Adrenal gland (tissue), 9 donors: ENCODE measurements at regions not wholly inside any gene's neighbourhood (a gene's known extent, or its start where the extent isn't known, plus 50 kb on each side); places are given as distances from the start of the nearest gene placed in this dataset.
"Not testable (repeated sequence)": the region's sequence is repeated elsewhere in the genome, so short reads cannot be mapped to it uniquely, and the experiment has no call there.

Experiments used
- DNase-seq, 7 donors: peaks; one replicate each; pipeline ENCODE4 v3.0.0-alpha.2; 2019 to 2020
- H3K27ac ChIP-seq, 5 donors: fragments of 200-600 bp; sonication (generic) in 4 of 5; 1 replicate in 3 of 5; 2 replicates in 2 of 5; pipeline versions ENCODE4 v1.5.1 to v1.8.0; 2016 to 2020; ENCODE audit warnings: mild to moderate bottlenecking in 1 of 5
- H3K27me3 ChIP-seq: fragments of 200-600 bp; 2 replicates; pipeline ENCODE4 v1.8.0; 2021
- H3K36me3 ChIP-seq, 2 donors: fragments of 200-600 bp; replicated peaks in 1 of 2; 1 replicate in 1 of 2; 2 replicates in 1 of 2; pipeline versions ENCODE4 v1.5.1 to v1.8.0; 2018 to 2022
- H3K4me1 ChIP-seq, 2 donors: fragments of 200-600 bp; replicated peaks in 1 of 2; 1 replicate in 1 of 2; 2 replicates in 1 of 2; pipeline versions ENCODE4 v1.5.1 to v1.8.0; 2018 to 2021
- H3K4me3 ChIP-seq, 4 donors: fragments of 200-600 bp; sonication (generic) in 3 of 4; one replicate each; pipeline ENCODE4 v1.5.1; 2016 to 2018
- H3K9me3 ChIP-seq, 3 donors: fragments of 200-600 bp; sonication (generic) in 1 of 3; replicated peaks in 1 of 3; 1 replicate in 2 of 3; 2 replicates in 1 of 3; pipeline versions ENCODE4 v1.5.1 to v1.8.0; 2016 to 2021
- WGBS, 4 donors: extraction: QIAGEN DNeasy Blood & Tissue Kit in 2 of 4; methylation state at CpG; one replicate each; pipeline versions ENCODE4 v1.1.5 to v1.1.7; 2013 to 2017; 5-methylcytosine and 5-hydroxymethylcytosine counted together
- intact Hi-C, 2 donors: fragments of 100-400 bp; cut with DNase I; formaldehyde crosslinking; loops; one replicate each; pipeline versions ENCODE4 v1.14.1 to v1.15.0; 2022 to 2023
- donor health status: healthy with polysubstance abuse.
- donor health status: Bipolar disorder and iron deficiency.
- donor health status: DM: yes; HTN: yes; CAD: no.
- donor health status: DM: no; HTN: no; CAD: no.
- donor health status: DM: no; HTN: no; CAD: no.

DNA sequence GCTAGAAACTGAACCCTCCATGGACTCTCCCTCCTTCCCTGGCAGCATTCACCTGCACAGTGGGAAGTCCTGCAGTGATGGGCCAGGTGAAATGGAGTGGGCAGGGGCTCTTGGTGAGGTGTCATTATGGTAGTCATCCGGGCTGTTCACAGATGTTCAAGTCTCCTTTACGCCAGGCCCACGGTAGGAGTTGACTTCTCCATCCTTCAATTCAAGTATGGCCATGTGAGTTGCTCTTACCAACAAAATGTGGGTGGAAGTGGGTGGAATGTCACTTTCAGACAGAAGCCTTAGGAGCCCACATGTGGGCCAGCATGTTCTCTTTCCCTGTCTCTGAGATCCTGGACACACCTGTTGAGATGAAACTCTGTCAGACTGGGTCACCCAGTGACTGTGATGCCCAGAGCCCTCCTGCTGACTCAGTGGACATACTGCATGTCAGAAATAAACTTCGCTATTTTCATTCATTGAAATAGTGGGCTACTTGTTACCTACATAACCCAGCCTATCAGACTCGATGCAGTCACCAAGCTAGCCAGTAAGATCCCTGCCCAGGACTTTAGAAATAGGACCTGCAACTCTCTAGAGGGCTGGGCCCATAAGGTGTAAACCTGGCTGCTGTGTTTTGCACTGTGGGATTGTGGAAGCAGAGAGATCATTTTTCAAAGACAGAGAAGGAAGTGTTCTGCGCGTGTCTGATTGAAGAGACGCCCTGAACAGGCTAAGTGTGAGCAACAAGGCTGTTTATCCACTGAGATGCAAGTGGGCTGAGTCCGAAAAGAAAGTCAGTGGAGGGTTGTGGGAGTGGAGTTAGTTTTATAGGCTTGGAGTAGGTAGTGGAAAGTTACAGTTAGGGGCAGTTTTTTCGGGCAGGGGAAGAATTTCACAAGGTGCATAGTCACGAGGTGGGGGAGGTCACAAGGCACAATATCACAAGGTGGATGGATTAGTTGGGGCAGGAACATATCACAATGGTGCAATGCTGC, 174.4 kb downstream of the TRIM43 start:
- H3K27me3 ChIP-seq, H3K36me3 ChIP-seq, DNase-seq, H3K4me1 ChIP-seq, intact Hi-C loops, H3K27ac ChIP-seq, H3K4me3 ChIP-seq, H3K9me3 ChIP-seq: not testable (repeated sequence)
- WGBS, 4 donors = 73 to 85% (median 82%) methylated on average over 7 to 11 of the region's 11 CpGs

DNA sequence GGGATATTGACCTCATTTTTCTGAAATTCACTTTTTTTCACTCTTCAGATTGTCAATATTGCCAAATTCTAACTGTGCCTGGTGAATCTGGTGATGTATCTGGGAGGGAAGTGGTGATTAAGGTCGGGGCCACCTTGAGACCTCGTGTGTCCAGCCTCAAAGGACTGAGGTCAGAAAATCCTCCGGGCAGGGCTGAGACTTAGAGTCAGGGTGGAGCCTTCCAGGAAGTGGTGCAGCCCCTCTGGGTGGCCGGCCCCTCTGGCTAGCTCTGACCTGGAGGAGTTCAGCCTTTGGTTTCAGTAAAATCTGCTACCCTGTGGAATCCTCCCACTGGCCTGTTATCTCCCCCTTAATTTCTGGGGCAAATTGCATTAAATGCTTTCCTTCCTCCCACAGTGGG, 175.7 kb downstream of the TRIM43 start:
- H3K27me3 ChIP-seq, H3K4me3 ChIP-seq, H3K9me3 ChIP-seq, H3K4me1 ChIP-seq, H3K36me3 ChIP-seq, intact Hi-C loops, DNase-seq, H3K27ac ChIP-seq: not testable (repeated sequence)
- WGBS, 4 donors = 64 to 81% (median 71%) methylated on average over 3 to 4 of the region's 4 CpGs

- H3K4me1 ChIP-seq, H3K9me3 ChIP-seq, H3K36me3 ChIP-seq, H3K27me3 ChIP-seq, intact Hi-C loops, DNase-seq, H3K4me3 ChIP-seq, H3K27ac ChIP-seq: not testable (repeated sequence)
- 63 to 88% (median 75%) methylated on average over 1 to 2 of the region's 3 CpGs for WGBS, 4 donors
These were observed 176.1 kb downstream of the TRIM43 start for GRCh38 chr2:95767950-95768349.

- H3K9me3 ChIP-seq, H3K27me3 ChIP-seq, H3K36me3 ChIP-seq, H3K4me3 ChIP-seq, H3K4me1 ChIP-seq, H3K27ac ChIP-seq, DNase-seq, intact Hi-C loops: not testable (repeated sequence)
- WGBS, 4 donors = 85 to 100% (median 89%) methylated on average over 1 of the region's 1 CpG
These were observed 177.5 kb downstream of the TRIM43 start for GRCh38 chr2:95769256-95769655.

- intact Hi-C loops, H3K36me3 ChIP-seq: not testable (repeated sequence)
- 59 to 75% (median 64%) methylated on average over 6 to 7 of the region's 9 CpGs for WGBS, 4 donors
These were observed 178.9 kb downstream of the TRIM43 start for GRCh38 chr2:95770726-95771125.

GRCh38 chr2:95774322-95775192, 182.8 kb downstream of the TRIM43 start:
- H3K9me3 ChIP-seq, H3K27me3 ChIP-seq, H3K27ac ChIP-seq, H3K4me3 ChIP-seq, DNase-seq, intact Hi-C loops, H3K36me3 ChIP-seq, H3K4me1 ChIP-seq: not testable (repeated sequence)
- WGBS, 4 donors = 75 to 81% (median 80%) methylated on average over 2 to 3 of the region's 11 CpGs; no CpG with 5 or more reads in 1 of the 4 donors

More at GRCh38 chr2:95770726-95771125, 178.9 kb downstream of the TRIM43 start:
- not testable (repeated sequence) for DNase-seq, H3K4me3 ChIP-seq, H3K27me3 ChIP-seq, H3K9me3 ChIP-seq, H3K4me1 ChIP-seq, H3K27ac ChIP-seq

- intact Hi-C loops, H3K4me3 ChIP-seq, H3K27ac ChIP-seq, H3K36me3 ChIP-seq, H3K4me1 ChIP-seq, DNase-seq, H3K27me3 ChIP-seq, H3K9me3 ChIP-seq: not testable (repeated sequence)
- 65 to 93% methylated on average over 3 to 4 of the region's 9 CpGs; no CpG with 5 or more reads in 2 of the 4 donors for WGBS, 4 donors
These were observed 183.4 kb downstream of the TRIM43 start for GRCh38 chr2:95775193-95775531.
